Cardiac fibroblast (primary cell): ENCODE measurements at regions not wholly inside any gene's neighbourhood (a gene's known extent, or its start where the extent isn't known, plus 50 kb on each side); places are given as distances from the start of the nearest gene placed in this dataset.

Experiments used
- DNase-seq, 2 donors: peaks; one replicate each; pipeline versions ENCODE4 v3.0.0 to v3.0.0-alpha.2; 2010; ENCODE audit warnings: low read depth in 2 of 2
- H3K4me3 ChIP-seq, 2 donors: replicated peaks in 1 of 2; 1 replicate in 1 of 2; 2 replicates in 1 of 2; pipeline ENCODE4 v1.5.1; 2011; ENCODE audit warnings: low read depth in 2 of 2, low read length in 2 of 2, mild to moderate bottlenecking in 2 of 2, moderate library complexity in 1 of 2
- TF ChIP-seq, protein P1 (sequence below): IDR thresholded peaks from one replicate; pipeline ENCODE4 v1.5.1; 2011; ENCODE audit warnings: low read depth, mild to moderate bottlenecking, low read length, inconsistent platforms

DNA sequence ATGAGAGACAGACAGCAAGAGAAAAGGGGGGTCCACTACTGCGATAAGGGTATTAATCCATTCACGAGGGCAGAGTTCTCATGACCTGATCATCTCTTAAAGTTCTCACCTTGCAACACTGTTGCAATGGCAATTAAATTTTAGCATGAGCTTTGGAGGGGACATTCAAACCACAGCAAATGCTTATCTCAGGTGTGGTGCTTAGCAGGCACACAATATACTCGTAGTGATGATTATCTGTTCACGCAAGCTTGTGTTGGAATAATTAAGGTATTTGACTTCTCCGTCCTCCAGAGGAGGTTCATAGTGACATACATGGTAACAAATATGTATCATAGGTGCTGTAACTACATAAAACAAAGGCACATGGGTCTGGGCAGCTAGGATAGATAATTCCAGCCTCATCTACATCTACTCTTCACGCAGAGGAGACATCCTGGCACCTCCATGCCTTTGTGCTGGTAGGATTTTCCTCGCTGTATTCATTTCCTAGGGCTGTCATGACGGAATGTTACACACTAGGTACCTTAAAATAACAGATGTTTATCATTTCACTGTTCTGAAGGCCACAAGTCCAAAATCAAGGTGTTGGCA, 221.2 kb downstream of the RBM19 start:
- TF ChIP-seq, protein P1, sequence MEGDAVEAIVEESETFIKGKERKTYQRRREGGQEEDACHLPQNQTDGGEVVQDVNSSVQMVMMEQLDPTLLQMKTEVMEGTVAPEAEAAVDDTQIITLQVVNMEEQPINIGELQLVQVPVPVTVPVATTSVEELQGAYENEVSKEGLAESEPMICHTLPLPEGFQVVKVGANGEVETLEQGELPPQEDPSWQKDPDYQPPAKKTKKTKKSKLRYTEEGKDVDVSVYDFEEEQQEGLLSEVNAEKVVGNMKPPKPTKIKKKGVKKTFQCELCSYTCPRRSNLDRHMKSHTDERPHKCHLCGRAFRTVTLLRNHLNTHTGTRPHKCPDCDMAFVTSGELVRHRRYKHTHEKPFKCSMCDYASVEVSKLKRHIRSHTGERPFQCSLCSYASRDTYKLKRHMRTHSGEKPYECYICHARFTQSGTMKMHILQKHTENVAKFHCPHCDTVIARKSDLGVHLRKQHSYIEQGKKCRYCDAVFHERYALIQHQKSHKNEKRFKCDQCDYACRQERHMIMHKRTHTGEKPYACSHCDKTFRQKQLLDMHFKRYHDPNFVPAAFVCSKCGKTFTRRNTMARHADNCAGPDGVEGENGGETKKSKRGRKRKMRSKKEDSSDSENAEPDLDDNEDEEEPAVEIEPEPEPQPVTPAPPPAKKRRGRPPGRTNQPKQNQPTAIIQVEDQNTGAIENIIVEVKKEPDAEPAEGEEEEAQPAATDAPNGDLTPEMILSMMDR: no peak
- DNase-seq: no peak

DNA sequence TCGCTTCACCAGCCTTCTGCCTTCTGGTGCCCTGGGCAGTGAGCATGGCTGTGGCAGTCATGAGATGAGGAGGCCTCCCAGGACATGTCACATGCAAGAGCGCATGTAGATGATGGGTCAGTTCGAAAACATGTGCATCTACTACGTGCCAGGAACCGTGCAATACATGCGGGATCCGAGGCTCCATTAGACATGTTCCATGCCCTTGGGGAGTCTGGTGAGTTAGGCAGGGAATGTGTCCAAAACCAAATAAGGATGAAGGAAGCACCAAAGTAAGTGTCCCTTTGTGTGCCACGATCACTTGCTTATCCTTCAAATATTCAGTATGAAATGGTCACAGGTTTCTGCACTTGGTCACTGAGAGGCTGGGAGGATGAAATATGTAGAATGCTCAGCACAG, 223.3 kb downstream of the RBM19 start:
- TF ChIP-seq, protein P1: no peak
- DNase-seq: no peak
- no peak overlapping the region for H3K4me3 ChIP-seq

More for the DNA sequence above, 221.2 kb downstream of the RBM19 start:
- no peak overlapping the region for H3K4me3 ChIP-seq

DNA sequence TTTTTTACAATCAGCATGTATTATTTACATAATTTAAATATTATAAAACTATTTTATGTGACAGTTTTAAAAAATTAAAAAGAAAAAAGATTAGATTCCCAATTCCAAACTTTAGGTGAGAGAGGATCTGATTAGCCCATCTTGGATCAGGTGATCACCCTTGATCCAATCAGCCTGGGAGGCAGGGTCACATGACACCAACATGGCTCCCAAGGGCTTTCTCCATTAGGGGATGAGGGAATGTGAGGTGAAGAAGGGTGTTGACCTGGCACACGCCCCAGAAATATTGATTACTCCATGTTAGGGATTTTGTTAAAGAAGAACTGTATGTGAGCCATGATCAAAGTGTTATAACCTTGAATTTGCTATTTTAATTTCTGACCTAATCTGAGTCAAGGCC, 225.4 kb downstream of the RBM19 start:
- no peak for DNase-seq
- TF ChIP-seq, protein P1: no peak
- H3K4me3 ChIP-seq: no peak overlapping the region

GRCh38 chr12:113735131-113735530, 231.0 kb downstream of the RBM19 start:
- TF ChIP-seq, protein P1: no peak
- DNase-seq: no peak
- H3K4me3 ChIP-seq: no peak overlapping the region

- TF ChIP-seq, protein P1: no peak
Measured at GRCh38 chr12:113734503-113734902, 231.6 kb downstream of the RBM19 start.

GRCh38 chr12:113732916-113733315, 233.2 kb downstream of the RBM19 start:
- H3K4me3 ChIP-seq: no peak overlapping the region
- no peak for DNase-seq
- TF ChIP-seq, protein P1: no peak

More at GRCh38 chr12:113734503-113734902, 231.6 kb downstream of the RBM19 start:
- no peak overlapping the region for H3K4me3 ChIP-seq
- DNase-seq: no peak

DNA sequence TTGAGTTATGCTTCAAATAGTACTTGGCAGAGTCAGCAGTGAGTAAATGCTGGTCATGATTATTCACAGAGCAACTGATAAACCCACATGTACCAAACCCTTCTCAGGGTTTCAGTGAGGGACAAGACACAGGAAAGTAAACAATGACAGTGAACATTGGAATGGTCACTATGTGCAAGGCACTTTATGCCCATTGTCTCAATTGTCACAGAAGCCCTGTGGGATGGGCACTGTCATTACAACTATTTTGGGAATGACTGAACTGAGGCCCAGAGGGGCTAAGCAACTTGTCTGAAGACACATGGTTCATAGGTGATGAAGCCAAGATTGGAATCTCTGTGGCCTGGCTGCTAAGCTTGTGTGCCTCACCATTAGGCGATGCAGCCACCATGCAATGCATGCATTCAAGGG, 238.5 kb downstream of the RBM19 start:
- TF ChIP-seq, protein P1: no peak
- DNase-seq: peak; percentile 10 to 66
- H3K4me3 ChIP-seq: no peak overlapping the region
